ENCODE measurements at regions not wholly inside any gene's neighbourhood (a gene's known extent, or its start where the extent isn't known, plus 50 kb on each side); places are given as distances from the start of the nearest gene placed in this dataset.

GRCh38 chr16:82257990-82258389 lies 88.0 kb upstream of the MPHOSPH6 start:
- TF ChIP-seq CTCF (IDR thresholded peaks at IDR 0.05 in 8 of 11, conservative IDR thresholded peaks at IDR 0.05 in 3 of 11), result no peak
- TF ChIP-seq POLR2AphosphoS5 (IDR thresholded peaks at IDR 0.05), result no peak
